Lower leg skin (tissue), 4 donors: ENCODE measurements at regions not wholly inside any gene's neighbourhood (a gene's known extent, or its start where the extent isn't known, plus 50 kb on each side); places are given as distances from the start of the nearest gene placed in this dataset.
"Not testable (repeated sequence)": the region's sequence is repeated elsewhere in the genome, so short reads cannot be mapped to it uniquely, and the experiment has no call there.

Experiments
- DNase-seq, 2 donors: peaks; one replicate each; pipeline ENCODE4 v3.0.0-alpha.2; 2019; ENCODE audit warnings: low spot score in 2 of 2
- H3K4me3 ChIP-seq: fragments of 200-600 bp; sonication (generic); 2 replicates; pipeline ENCODE4 v1.5.1; 2017; ENCODE audit warnings: mild to moderate bottlenecking, low read depth; ENCODE audit not compliant: poor library complexity, severe bottlenecking
- CTCF ChIP-seq, 3 donors: fragments of 450-650 bp; IDR thresholded peaks; one replicate each; pipeline ENCODE4 v1.5.1; 2016; ENCODE audit warnings: antibody characterized with exemption in 3 of 3, mild to moderate bottlenecking in 3 of 3, moderate library complexity in 2 of 3
- POLR2A ChIP-seq, 2 donors: fragments of 450-650 bp; IDR thresholded peaks; one replicate each; pipeline ENCODE4 v1.6.1; 2016 to 2017; ENCODE audit warnings: antibody characterized with exemption in 2 of 2, mild to moderate bottlenecking in 1 of 2, moderate library complexity in 1 of 2
- WGBS, 2 donors: methylation state at CpG; one replicate each; pipeline ENCODE4 v1.1.5; 2018; 5-methylcytosine and 5-hydroxymethylcytosine counted together
- intact Hi-C: fragments of 100-400 bp; cut with DNase I; formaldehyde crosslinking; loops from one replicate; pipeline ENCODE4 v1.15.0; 2023; ENCODE audit warnings: low total_unique reads

- WGBS, 2 donors = 86 to 87% methylated on average over 5 of the region's 5 CpGs
- no peak overlapping the region for H3K4me3 ChIP-seq
- TF ChIP-seq CTCF (IDR thresholded peaks at IDR 0.05) = no peak
- no peak for TF ChIP-seq POLR2A (IDR thresholded peaks at IDR 0.05)
- intact Hi-C loops = no loop called here
- no peak for DNase-seq
These were observed 970.6 kb upstream of the CDH18 start for GRCh38 chr5:20958641-20959040.

- WGBS, 2 donors = 72 to 79% methylated on average over 2 of the region's 2 CpGs
- intact Hi-C loops = no loop called here
- TF ChIP-seq POLR2A (IDR thresholded peaks at IDR 0.05) (no peak), CTCF (IDR thresholded peaks at IDR 0.05) (no peak)
- no peak for DNase-seq
- H3K4me3 ChIP-seq = no peak overlapping the region
These were observed 968.1 kb upstream of the CDH18 start for GRCh38 chr5:20956134-20956533.

GRCh38 chr5:20949636-20950035 lies 961.6 kb upstream of the CDH18 start:
- TF ChIP-seq POLR2A (IDR thresholded peaks at IDR 0.05) (no peak), CTCF (IDR thresholded peaks at IDR 0.05) (no peak)
- intact Hi-C loops = no loop called here
- no peak overlapping the region for H3K4me3 ChIP-seq
- WGBS, 2 donors = 16 to 36% methylated on average over 1 of the region's 1 CpG
- DNase-seq = no peak

GRCh38 chr5:20943183-20943971 lies 955.4 kb upstream of the CDH18 start:
- intact Hi-C loops, H3K4me3 ChIP-seq: not testable (repeated sequence)
- WGBS, 2 donors = 83 to 88% methylated on average over 3 of the region's 3 CpGs

GRCh38 chr5:20942603-20943002 lies 954.6 kb upstream of the CDH18 start:
- 38 to 46% methylated on average over 4 of the region's 4 CpGs for WGBS, 2 donors
- DNase-seq, intact Hi-C loops: not testable (repeated sequence)

More at GRCh38 chr5:20943183-20943971, 955.4 kb upstream of the CDH18 start:
- not testable (repeated sequence) for DNase-seq

GRCh38 chr5:20940786-20941185 lies 952.8 kb upstream of the CDH18 start:
- WGBS, 2 donors = 79 to 83% methylated on average over 3 to 4 of the region's 4 CpGs
- H3K4me3 ChIP-seq, intact Hi-C loops, DNase-seq: not testable (repeated sequence)

More at GRCh38 chr5:20942603-20943002, 954.6 kb upstream of the CDH18 start:
- H3K4me3 ChIP-seq = not testable (repeated sequence)

- DNase-seq, H3K4me3 ChIP-seq, intact Hi-C loops: not testable (repeated sequence)
- 81 to 83% methylated on average over 5 of the region's 5 CpGs for WGBS, 2 donors
These were observed 902.9 kb upstream of the CDH18 start for GRCh38 chr5:20890936-20891335.

GRCh38 chr5:20875726-20876125 lies 887.7 kb upstream of the CDH18 start:
- DNase-seq, H3K4me3 ChIP-seq, intact Hi-C loops: not testable (repeated sequence)

- DNase-seq, intact Hi-C loops, H3K4me3 ChIP-seq: not testable (repeated sequence)
- WGBS, 2 donors = 60 to 76% methylated on average over 3 of the region's 3 CpGs
These were observed 877.9 kb upstream of the CDH18 start for GRCh38 chr5:20865892-20866291.
